Fibroblast of lung (primary cell): ENCODE measurements at regions not wholly inside any gene's neighbourhood (a gene's known extent, or its start where the extent isn't known, plus 50 kb on each side); places are given as distances from the start of the nearest gene placed in this dataset.

ENCODE experiments used
- CTCF ChIP-seq, 2 donors: IDR thresholded peaks in 1 of 2; conservative IDR thresholded peaks in 1 of 2; 1 replicate in 1 of 2; 2 replicates in 1 of 2; pipeline ENCODE4 v1.5.1; 2011 to 2012; ENCODE audit warnings: low read length in 2 of 2, control low read depth in 1 of 2, inconsistent platforms in 1 of 2, low read depth in 1 of 2, mild to moderate bottlenecking in 1 of 2
- EZH2 ChIP-seq: IDR thresholded peaks from 2 replicates; pipeline ENCODE4 v1.5.1; 2012; ENCODE audit warnings: low read length, control low read depth, mild to moderate bottlenecking; ENCODE audit errors: missing control alignments

- TF ChIP-seq CTCF (conservative IDR thresholded peaks at IDR 0.05 in 1 of 2, IDR thresholded peaks at IDR 0.05 in 1 of 2; ENCODE audit: low read depth in 1 of 2, low read length in 2 of 2) (no peak), EZH2 (no peak)
Observed at GRCh38 chr4:55175779-55176231, 50.4 kb upstream of the KDR start.
